Naive thymus-derived CD4-positive, alpha-beta T cell (primary cell): ENCODE measurements at regions not wholly inside any gene's neighbourhood (a gene's known extent, or its start where the extent isn't known, plus 50 kb on each side); places are given as distances from the start of the nearest gene placed in this dataset.

Experiments used
- ATAC-seq: fragments of 150-1000 bp; cut with Tn5 transposase; 2 replicates; pipeline ENCODE4 v1.10.0; 2021; ENCODE audit warnings: mild to moderate bottlenecking, moderate library complexity
- CTCF ChIA-PET: fragments of 350-600 bp; sonication (Branson Sonifier 250); formaldehyde crosslinking; loops from one replicate; lab custom pipeline; 2021; ENCODE audit warnings: antibody characterized with exemption; lab: Charles Lee
- POLR2A ChIA-PET: fragments of 350-600 bp; sonication (Branson Sonifier 250); formaldehyde crosslinking; loops from one replicate; lab custom pipeline; 2021; ENCODE audit warnings: antibody characterized with exemption, inconsistent platforms; lab: Charles Lee
- DNase-seq, 9 donors: peaks; one replicate each; pipeline versions ENCODE4 v3.0.0 to v3.0.0-alpha.2; 2020 to 2022; ENCODE audit warnings: mixed read lengths in 1 of 9
- H3K27ac ChIP-seq: one replicate; pipeline ENCODE4 v1.7.0; 2013; ENCODE audit warnings: mild to moderate bottlenecking, low read depth, low read length, moderate library complexity
- H3K27me3 ChIP-seq, 2 donors: one replicate each; pipeline ENCODE4 v1.7.0; 2013; ENCODE audit warnings: low read length in 2 of 2, mild to moderate bottlenecking in 2 of 2, moderate library complexity in 2 of 2; ENCODE audit not compliant: control insufficient read depth in 2 of 2, insufficient read depth in 2 of 2
- H3K36me3 ChIP-seq, 3 experiments: 1 replicate in 2 of 3; 2 replicates in 1 of 3; pipeline ENCODE4 v1.7.0; 2013; ENCODE audit warnings: low read length in 3 of 3, mild to moderate bottlenecking in 3 of 3, moderate library complexity in 1 of 3; ENCODE audit not compliant: insufficient read depth in 3 of 3, control insufficient read depth in 2 of 3
- H3K4me1 ChIP-seq, 2 donors: one replicate each; pipeline ENCODE4 v1.7.0; 2013; ENCODE audit warnings: low read length in 2 of 2, mild to moderate bottlenecking in 2 of 2, moderate library complexity in 1 of 2; ENCODE audit not compliant: control insufficient read depth in 2 of 2, insufficient read depth in 2 of 2
- H3K4me3 ChIP-seq: 2 replicates; pipeline ENCODE4 v1.7.0; 2013; ENCODE audit warnings: mild to moderate bottlenecking, low read length
- H3K9me3 ChIP-seq, 3 experiments: 1 replicate in 2 of 3; 2 replicates in 1 of 3; pipeline ENCODE4 v1.7.0; 2013; ENCODE audit warnings: low read length in 3 of 3; ENCODE audit not compliant: control insufficient read depth in 2 of 3
- H3K27ac Mint-ChIP-seq, 9 donors: one replicate each; pipeline ENCODE4 v1.8.0; 2020 to 2022; ENCODE audit warnings: mixed read lengths in 9 of 9, mild to moderate bottlenecking in 8 of 9, moderate library complexity in 5 of 9, inconsistent platforms in 2 of 9
- H3K27me3 Mint-ChIP-seq, 5 donors: one replicate each; pipeline ENCODE4 v1.8.0; 2021 to 2022; ENCODE audit warnings: mixed read lengths in 5 of 5, mild to moderate bottlenecking in 1 of 5
- H3K36me3 Mint-ChIP-seq, 5 donors: one replicate each; pipeline ENCODE4 v1.8.0; 2020 to 2022; ENCODE audit warnings: mixed read lengths in 5 of 5, mild to moderate bottlenecking in 3 of 5, inconsistent platforms in 1 of 5
- H3K4me1 Mint-ChIP-seq, 7 donors: one replicate each; pipeline ENCODE4 v1.8.0; 2020 to 2022; ENCODE audit warnings: mixed read lengths in 7 of 7, mild to moderate bottlenecking in 3 of 7, inconsistent platforms in 1 of 7
- H3K4me3 Mint-ChIP-seq, 10 donors: one replicate each; pipeline ENCODE4 v1.8.0; 2020 to 2022; ENCODE audit warnings: mild to moderate bottlenecking in 10 of 10, mixed read lengths in 10 of 10, moderate library complexity in 6 of 10, inconsistent platforms in 2 of 10
- H3K9me3 Mint-ChIP-seq, 11 donors: one replicate each; pipeline ENCODE4 v1.8.0; 2020 to 2022; ENCODE audit warnings: mixed read lengths in 11 of 11, mild to moderate bottlenecking in 4 of 11, inconsistent platforms in 1 of 11, moderate library complexity in 1 of 11
- intact Hi-C, 2 donors: fragments of 100-400 bp; cut with micrococcal nuclease; formaldehyde crosslinking; loops; one replicate each; pipeline ENCODE4 v1.15.1; 2023

GRCh38 chr9:78882481-78882880, 585.6 kb downstream of the PSAT1 start:
- Histone ChIP-seq H3K9me3 (no peaks in the 10 kb centered on the region), H3K36me3 (no peaks in the 10 kb centered on the region), H3K27me3 (no peaks in the 10 kb centered on the region), H3K4me3 (no peak overlapping the region), H3K4me1 (no peaks in the 10 kb centered on the region), H3K27ac (no peak overlapping the region)
- Mint-ChIP-seq H3K9me3 (peaks cover 0 to 4% (median 0%) of the 10 kb centered on the region in 11 donors), H3K36me3 (no peaks in the 10 kb centered on the region), H3K27ac (no peak overlapping the region), H3K4me1 (no peaks in the 10 kb centered on the region), H3K4me3 (no peak overlapping the region), H3K27me3 (peaks cover 0 to 6% (median 0%) of the 10 kb centered on the region in 5 donors)
- no peak for DNase-seq
- ChIA-PET POLR2A (no interaction called here), CTCF (no interaction called here)
- intact Hi-C loops = no loop called here
- ATAC-seq = no peak

GRCh38 chr9:78884611-78885150, 587.8 kb downstream of the PSAT1 start:
- Histone ChIP-seq H3K4me3 (no peak overlapping the region), H3K36me3 (no peaks in the 10 kb centered on the region), H3K9me3 (no peaks in the 10 kb centered on the region), H3K27ac (no peak overlapping the region), H3K27me3 (no peaks in the 10 kb centered on the region), H3K4me1 (no peaks in the 10 kb centered on the region)
- DNase-seq (no peak), ATAC-seq (no peak)
- no peaks in the 10 kb centered on the region for H3K4me1 Mint-ChIP-seq
- no peak overlapping the region for H3K27ac Mint-ChIP-seq
- no peak overlapping the region for H3K4me3 Mint-ChIP-seq
- POLR2A ChIA-PET = no interaction called here
- peaks cover 0 to 7% (median 0%) of the 10 kb centered on the region in 5 donors for H3K27me3 Mint-ChIP-seq
- CTCF ChIA-PET = no interaction called here
- H3K9me3 Mint-ChIP-seq = peaks cover 0 to 5% (median 2%) of the 10 kb centered on the region in 11 donors
- intact Hi-C loops = no loop called here
- no peaks in the 10 kb centered on the region for H3K36me3 Mint-ChIP-seq

- Histone ChIP-seq H3K27me3 (no peaks in the 10 kb centered on the region), H3K27ac (no peak overlapping the region), H3K4me1 (no peaks in the 10 kb centered on the region), H3K4me3 (no peak overlapping the region), H3K36me3 (no peaks in the 10 kb centered on the region), H3K9me3 (no peaks in the 10 kb centered on the region)
- peaks cover 0 to 15% (median 4%) of the 10 kb centered on the region in 11 donors for H3K9me3 Mint-ChIP-seq
- intact Hi-C loops = no loop called here
- CTCF ChIA-PET = no interaction called here
- H3K4me3 Mint-ChIP-seq = no peak overlapping the region
- no peaks in the 10 kb centered on the region for H3K4me1 Mint-ChIP-seq
- ATAC-seq (no peak), DNase-seq (no peak)
- peaks cover 0 to 7% (median 0%) of the 10 kb centered on the region in 5 donors for H3K27me3 Mint-ChIP-seq
- POLR2A ChIA-PET = no interaction called here
- H3K36me3 Mint-ChIP-seq = no peaks in the 10 kb centered on the region
- H3K27ac Mint-ChIP-seq = no peak overlapping the region
Observed at GRCh38 chr9:78892182-78892581, 595.3 kb downstream of the PSAT1 start.

GRCh38 chr9:78892769-78893168, 595.8 kb downstream of the PSAT1 start:
- Histone ChIP-seq H3K4me1 (no peaks in the 10 kb centered on the region), H3K27ac (no peak overlapping the region), H3K4me3 (no peak overlapping the region), H3K27me3 (no peaks in the 10 kb centered on the region), H3K36me3 (no peaks in the 10 kb centered on the region), H3K9me3 (no peaks in the 10 kb centered on the region)
- H3K27me3 Mint-ChIP-seq = peaks cover 0 to 7% (median 0%) of the 10 kb centered on the region in 5 donors
- intact Hi-C loops = no loop called here
- ChIA-PET POLR2A (no interaction called here), CTCF (no interaction called here)
- no peak for DNase-seq
- no peaks in the 10 kb centered on the region for H3K36me3 Mint-ChIP-seq
- peaks cover 0 to 15% (median 4%) of the 10 kb centered on the region in 11 donors for H3K9me3 Mint-ChIP-seq
- no peak overlapping the region for H3K27ac Mint-ChIP-seq
- H3K4me1 Mint-ChIP-seq = no peaks in the 10 kb centered on the region
- H3K4me3 Mint-ChIP-seq = no peak overlapping the region
- ATAC-seq = no peak

GRCh38 chr9:78893774-78894401, 597.0 kb downstream of the PSAT1 start:
- intact Hi-C loops = no loop called here
- DNase-seq (no peak), ATAC-seq (no peak)
- Mint-ChIP-seq H3K36me3 (no peaks in the 10 kb centered on the region), H3K27me3 (peaks cover 0 to under 1% (median 0%) of the 10 kb centered on the region in 5 donors), H3K27ac (no peak overlapping the region), H3K9me3 (peaks cover 0 to 15% (median 4%) of the 10 kb centered on the region in 11 donors), H3K4me1 (no peaks in the 10 kb centered on the region), H3K4me3 (no peak overlapping the region)
- Histone ChIP-seq H3K27ac (no peak overlapping the region), H3K27me3 (no peaks in the 10 kb centered on the region), H3K9me3 (no peaks in the 10 kb centered on the region), H3K4me3 (no peak overlapping the region), H3K4me1 (no peaks in the 10 kb centered on the region), H3K36me3 (no peaks in the 10 kb centered on the region)
- ChIA-PET CTCF (no interaction called here), POLR2A (no interaction called here)

- H3K4me3 Mint-ChIP-seq = no peak overlapping the region
- peaks cover 0 to 9% (median 2%) of the 10 kb centered on the region in 11 donors for H3K9me3 Mint-ChIP-seq
- ATAC-seq (no peak), DNase-seq (no peak)
- Histone ChIP-seq H3K9me3 (no peaks in the 10 kb centered on the region), H3K27ac (no peak overlapping the region), H3K27me3 (no peaks in the 10 kb centered on the region), H3K4me1 (no peaks in the 10 kb centered on the region), H3K4me3 (no peak overlapping the region), H3K36me3 (no peaks in the 10 kb centered on the region)
- H3K4me1 Mint-ChIP-seq = no peaks in the 10 kb centered on the region
- H3K27ac Mint-ChIP-seq = no peak overlapping the region
- H3K36me3 Mint-ChIP-seq = no peaks in the 10 kb centered on the region
- H3K27me3 Mint-ChIP-seq = no peaks in the 10 kb centered on the region
- POLR2A ChIA-PET = no interaction called here
- CTCF ChIA-PET = no interaction called here
- intact Hi-C loops = no loop called here
Observed at GRCh38 chr9:78896479-78896878, 599.6 kb downstream of the PSAT1 start.

GRCh38 chr9:78898234-78898633, 601.3 kb downstream of the PSAT1 start:
- H3K9me3 ChIP-seq = no peaks in the 10 kb centered on the region
- H3K36me3 Mint-ChIP-seq = no peaks in the 10 kb centered on the region
- peaks cover 0 to 9% (median 2%) of the 10 kb centered on the region in 11 donors for H3K9me3 Mint-ChIP-seq
- ATAC-seq (no peak), DNase-seq (no peak)
- POLR2A ChIA-PET = no interaction called here
- intact Hi-C loops = no loop called here
- no peak overlapping the region for H3K4me3 ChIP-seq
- no peak overlapping the region for H3K27ac ChIP-seq
- no peaks in the 10 kb centered on the region for H3K4me1 Mint-ChIP-seq
- H3K27ac Mint-ChIP-seq = no peak overlapping the region
- H3K27me3 ChIP-seq = no peaks in the 10 kb centered on the region
- no peaks in the 10 kb centered on the region for H3K27me3 Mint-ChIP-seq
- H3K4me1 ChIP-seq = no peaks in the 10 kb centered on the region
- H3K36me3 ChIP-seq = no peaks in the 10 kb centered on the region
- H3K4me3 Mint-ChIP-seq = no peak overlapping the region
- CTCF ChIA-PET = no interaction called here
